ENCODE measurements at regions not wholly inside any gene's neighbourhood (a gene's known extent, or its start where the extent isn't known, plus 50 kb on each side); places are given as distances from the start of the nearest gene placed in this dataset.
"Not testable (repeated sequence)": the region's sequence is repeated elsewhere in the genome, so short reads cannot be mapped to it uniquely, and the experiment has no call there.

DNA sequence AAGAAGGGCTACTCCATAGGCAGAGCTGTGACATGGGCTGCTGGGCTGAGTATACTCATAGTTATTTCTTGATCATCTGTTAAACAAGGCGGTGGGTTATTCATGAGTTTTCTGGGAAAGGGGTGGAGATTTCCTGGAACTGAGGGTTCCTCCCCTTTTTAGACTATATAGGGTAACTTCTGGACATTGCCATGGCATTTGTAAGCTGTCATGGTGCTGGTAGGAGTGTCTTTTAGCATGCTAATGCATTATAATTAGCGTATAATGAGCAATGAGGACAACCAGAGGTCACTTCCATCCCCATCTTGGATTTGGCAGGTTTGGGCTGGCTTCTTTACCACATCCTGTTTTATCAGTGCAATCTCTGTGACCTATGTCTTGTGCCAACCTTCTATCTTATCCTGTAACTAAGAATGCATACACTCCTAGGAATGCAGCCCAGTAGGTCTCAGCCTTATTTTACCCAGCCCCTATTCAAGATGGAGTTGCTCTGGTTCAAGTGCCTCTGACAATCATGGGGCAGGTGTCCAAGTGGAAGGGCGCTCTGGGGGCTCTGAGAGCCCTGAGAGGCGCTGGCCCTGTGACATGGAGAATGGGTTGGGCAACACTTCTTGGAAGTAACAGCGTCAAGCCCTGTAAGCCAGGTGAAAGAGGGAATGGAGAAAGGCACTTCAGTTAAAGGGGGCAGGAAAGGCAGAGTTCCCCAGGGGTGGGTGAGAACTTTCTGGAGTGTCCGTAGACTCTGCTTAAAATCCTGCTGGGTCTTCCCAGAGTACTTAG is 354.2 kb upstream of the SULF2 start:
- peaks cover 1% of the 10 kb centered on the region for H3K4me1 Mint-ChIP-seq (ENCODE audit: low read depth)
- H3K9me3 Mint-ChIP-seq, result no peaks in the 10 kb centered on the region
- no peaks in the 10 kb centered on the region for H3K27me3 Mint-ChIP-seq (ENCODE audit: low read depth)
- no peak overlapping the region for H3K4me3 Mint-ChIP-seq (ENCODE audit: low read depth)
- intact Hi-C loops (cut with micrococcal nuclease), result no loop called here
- no peaks in the 10 kb centered on the region for H3K36me3 Mint-ChIP-seq (ENCODE audit: low read depth)
- no peak overlapping the region for H3K27ac Mint-ChIP-seq
- DNase-seq (ENCODE audit: low spot score), result no peak

DNA sequence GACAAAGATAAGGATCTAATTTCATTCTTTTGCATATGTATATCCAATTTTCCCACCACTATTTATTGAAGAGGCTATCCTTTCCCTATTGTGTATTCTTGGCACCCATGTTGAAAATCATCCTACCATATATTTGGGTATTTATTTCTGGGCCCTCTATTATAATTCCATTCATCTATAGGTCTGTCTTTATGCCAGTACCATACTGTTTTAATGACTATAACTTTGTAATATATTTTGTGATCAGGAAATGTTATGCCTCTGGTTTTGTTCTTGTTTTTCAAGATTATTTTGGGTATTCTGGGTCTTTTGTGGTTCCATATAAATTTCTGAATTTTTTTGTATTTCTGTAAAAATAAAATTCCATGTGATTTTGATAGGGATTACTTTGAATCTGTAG is 347.6 kb upstream of the SULF2 start:
- H3K27me3 Mint-ChIP-seq (ENCODE audit: low read depth), result peaks cover 1% of the 10 kb centered on the region
- no peaks in the 10 kb centered on the region for H3K36me3 Mint-ChIP-seq (ENCODE audit: low read depth)
- no peaks in the 10 kb centered on the region for H3K4me1 Mint-ChIP-seq (ENCODE audit: low read depth)
- H3K4me3 Mint-ChIP-seq (ENCODE audit: low read depth), result no peak overlapping the region
- intact Hi-C loops (cut with micrococcal nuclease), result no loop called here
- no peak overlapping the region for H3K27ac Mint-ChIP-seq
- peaks cover 8% of the 10 kb centered on the region for H3K9me3 Mint-ChIP-seq
- no peak for DNase-seq (ENCODE audit: low spot score)

- intact Hi-C loops (cut with micrococcal nuclease), result no loop called here
- H3K27ac Mint-ChIP-seq, result no peak overlapping the region
- H3K36me3 Mint-ChIP-seq (ENCODE audit: low read depth), result no peaks in the 10 kb centered on the region
- peaks cover 1% of the 10 kb centered on the region for H3K27me3 Mint-ChIP-seq (ENCODE audit: low read depth)
- no peaks in the 10 kb centered on the region for H3K4me1 Mint-ChIP-seq (ENCODE audit: low read depth)
- H3K4me3 Mint-ChIP-seq (ENCODE audit: low read depth), result no peak overlapping the region
- DNase-seq (ENCODE audit: low spot score), result no peak
- H3K9me3 Mint-ChIP-seq, result peaks cover 8% of the 10 kb centered on the region
Observed at GRCh38 chr20:48131581-48131980, 346.3 kb upstream of the SULF2 start.

- Mint-ChIP-seq H3K27ac (no peak overlapping the region), H3K36me3 (ENCODE audit: low read depth) (no peaks in the 10 kb centered on the region), H3K9me3 (peaks cover 8% of the 10 kb centered on the region), H3K27me3 (ENCODE audit: low read depth) (peaks cover 1% of the 10 kb centered on the region), H3K4me1 (ENCODE audit: low read depth) (no peaks in the 10 kb centered on the region), H3K4me3 (ENCODE audit: low read depth) (no peak overlapping the region)
- intact Hi-C loops (cut with micrococcal nuclease), result no loop called here
- no peak for DNase-seq (ENCODE audit: low spot score)
Observed at GRCh38 chr20:48129345-48129942, 344.2 kb upstream of the SULF2 start.

GRCh38 chr20:48128436-48128835 is 343.2 kb upstream of the SULF2 start:
- H3K9me3 Mint-ChIP-seq, result peaks cover 8% of the 10 kb centered on the region
- H3K4me1 Mint-ChIP-seq (ENCODE audit: low read depth), result no peaks in the 10 kb centered on the region
- intact Hi-C loops (cut with micrococcal nuclease), result no loop called here
- no peaks in the 10 kb centered on the region for H3K36me3 Mint-ChIP-seq (ENCODE audit: low read depth)
- H3K27me3 Mint-ChIP-seq (ENCODE audit: low read depth), result peaks cover 1% of the 10 kb centered on the region
- no peak overlapping the region for H3K27ac Mint-ChIP-seq
- H3K4me3 Mint-ChIP-seq (ENCODE audit: low read depth), result no peak overlapping the region
- no peak for DNase-seq (ENCODE audit: low spot score)

GRCh38 chr20:48127964-48128363 is 342.7 kb upstream of the SULF2 start:
- H3K27me3 Mint-ChIP-seq (ENCODE audit: low read depth); DNase-seq (ENCODE audit: low spot score); H3K4me1 Mint-ChIP-seq (ENCODE audit: low read depth); intact Hi-C loops (cut with micrococcal nuclease); H3K36me3 Mint-ChIP-seq (ENCODE audit: low read depth); H3K27ac Mint-ChIP-seq; H3K4me3 Mint-ChIP-seq (ENCODE audit: low read depth); H3K9me3 Mint-ChIP-seq: not testable (repeated sequence)

- H3K27me3 Mint-ChIP-seq (ENCODE audit: low read depth); H3K4me1 Mint-ChIP-seq (ENCODE audit: low read depth); H3K9me3 Mint-ChIP-seq; H3K27ac Mint-ChIP-seq; DNase-seq (ENCODE audit: low spot score); H3K36me3 Mint-ChIP-seq (ENCODE audit: low read depth); H3K4me3 Mint-ChIP-seq (ENCODE audit: low read depth); intact Hi-C loops (cut with micrococcal nuclease): not testable (repeated sequence)
Observed at GRCh38 chr20:48127133-48127532, 341.9 kb upstream of the SULF2 start.

- Mint-ChIP-seq H3K27me3 (ENCODE audit: low read depth) (no peaks in the 10 kb centered on the region), H3K4me3 (ENCODE audit: low read depth) (no peak overlapping the region), H3K9me3 (no peaks in the 10 kb centered on the region), H3K4me1 (ENCODE audit: low read depth) (no peaks in the 10 kb centered on the region), H3K27ac (no peak overlapping the region), H3K36me3 (ENCODE audit: low read depth) (no peaks in the 10 kb centered on the region)
- intact Hi-C loops (cut with micrococcal nuclease), result no loop called here
- DNase-seq (ENCODE audit: low spot score), result no peak
Observed at GRCh38 chr20:48126227-48126740, 341.0 kb upstream of the SULF2 start.

- Mint-ChIP-seq H3K4me3 (ENCODE audit: low read depth) (no peak overlapping the region), H3K4me1 (ENCODE audit: low read depth) (no peaks in the 10 kb centered on the region), H3K27ac (no peak overlapping the region), H3K9me3 (no peaks in the 10 kb centered on the region), H3K27me3 (ENCODE audit: low read depth) (no peaks in the 10 kb centered on the region), H3K36me3 (ENCODE audit: low read depth) (no peaks in the 10 kb centered on the region)
- intact Hi-C loops (cut with micrococcal nuclease), result no loop called here
- DNase-seq (ENCODE audit: low spot score), result no peak
Observed at GRCh38 chr20:48124960-48125359, 339.7 kb upstream of the SULF2 start.

DNA sequence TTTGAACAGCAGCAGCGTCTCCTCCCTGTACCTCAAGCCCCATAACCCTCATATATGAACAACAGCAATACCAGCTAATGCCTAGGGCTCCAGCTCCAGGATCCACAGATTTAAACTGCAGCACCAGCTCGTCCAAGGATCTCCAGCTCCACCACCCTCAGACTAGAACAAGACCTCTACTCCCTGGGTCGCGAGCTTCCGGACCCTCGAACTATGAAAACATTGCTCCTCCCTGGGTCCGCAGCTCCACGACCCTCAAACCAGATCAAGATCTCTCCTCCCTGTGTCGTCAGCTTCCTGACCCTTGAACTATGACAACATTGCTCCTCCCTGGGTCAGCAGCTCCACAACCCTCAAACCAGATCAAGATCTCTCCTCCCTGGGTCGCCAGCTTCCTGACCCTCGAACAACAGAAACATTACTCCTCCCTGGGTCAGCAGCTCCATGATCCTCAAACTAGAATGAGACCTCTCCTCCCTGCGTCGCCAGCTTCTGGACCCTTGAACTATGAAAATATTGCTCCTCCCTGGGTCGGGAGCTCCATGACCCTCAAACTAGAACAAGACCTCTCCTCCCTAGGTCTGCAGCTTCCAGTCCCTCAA is 339.0 kb upstream of the SULF2 start:
- Mint-ChIP-seq H3K4me3 (ENCODE audit: low read depth) (no peak overlapping the region), H3K9me3 (no peaks in the 10 kb centered on the region), H3K4me1 (ENCODE audit: low read depth) (no peaks in the 10 kb centered on the region), H3K36me3 (ENCODE audit: low read depth) (no peaks in the 10 kb centered on the region), H3K27ac (no peak overlapping the region), H3K27me3 (ENCODE audit: low read depth) (no peaks in the 10 kb centered on the region)
- intact Hi-C loops (cut with micrococcal nuclease), result no loop called here
- no peak for DNase-seq (ENCODE audit: low spot score)

DNA sequence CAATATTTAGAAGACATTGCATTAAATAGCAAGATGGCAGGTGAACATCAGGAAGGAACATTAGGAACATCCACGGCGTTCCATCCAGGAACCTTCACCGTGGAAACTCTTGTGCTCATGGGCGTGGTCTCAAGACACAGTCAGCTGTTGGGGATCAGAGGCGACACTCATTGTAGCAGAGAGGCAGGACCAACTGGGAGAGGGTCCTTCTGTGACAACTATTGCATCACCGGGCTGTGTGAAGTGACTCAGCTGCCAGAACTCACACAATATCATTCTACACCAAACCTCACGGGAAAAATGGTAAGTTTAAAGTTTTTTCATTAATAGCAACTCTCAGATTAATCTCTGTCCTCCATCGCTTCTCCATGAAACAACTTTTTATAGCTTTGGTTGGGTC is 334.8 kb upstream of the SULF2 start:
- intact Hi-C loops (cut with micrococcal nuclease), result no loop called here
- Mint-ChIP-seq H3K27ac (no peak overlapping the region), H3K27me3 (ENCODE audit: low read depth) (no peaks in the 10 kb centered on the region), H3K4me3 (ENCODE audit: low read depth) (no peak overlapping the region), H3K9me3 (no peaks in the 10 kb centered on the region), H3K36me3 (ENCODE audit: low read depth) (no peaks in the 10 kb centered on the region), H3K4me1 (ENCODE audit: low read depth) (no peaks in the 10 kb centered on the region)
- no peak for DNase-seq (ENCODE audit: low spot score)

GRCh38 chr20:48119389-48119788 is 334.1 kb upstream of the SULF2 start:
- H3K4me1 Mint-ChIP-seq (ENCODE audit: low read depth); H3K4me3 Mint-ChIP-seq (ENCODE audit: low read depth); H3K36me3 Mint-ChIP-seq (ENCODE audit: low read depth); DNase-seq (ENCODE audit: low spot score); H3K9me3 Mint-ChIP-seq; H3K27me3 Mint-ChIP-seq (ENCODE audit: low read depth); H3K27ac Mint-ChIP-seq; intact Hi-C loops (cut with micrococcal nuclease): not testable (repeated sequence)

DNA sequence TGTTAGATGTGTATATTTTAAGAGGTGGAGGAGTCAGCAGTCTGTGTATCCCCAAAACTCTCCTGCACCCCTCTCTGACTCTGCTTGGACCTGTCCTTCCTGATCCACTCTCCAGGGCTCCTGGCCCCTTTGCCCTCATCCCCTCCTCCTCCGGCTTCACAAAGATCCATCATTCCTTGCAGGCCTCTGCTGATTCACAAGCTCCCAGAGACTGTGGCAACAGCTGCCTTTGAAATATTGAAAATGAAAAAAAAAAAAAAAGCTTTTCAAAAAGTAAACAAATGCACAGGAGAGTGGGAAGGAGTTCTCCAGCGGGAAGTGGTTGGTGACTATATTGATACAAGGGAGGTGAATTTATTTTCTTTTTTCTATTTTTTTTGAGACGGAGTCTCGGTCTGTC is 330.2 kb upstream of the SULF2 start:
- peaks cover 2% of the 10 kb centered on the region for H3K27me3 Mint-ChIP-seq (ENCODE audit: low read depth)
- H3K9me3 Mint-ChIP-seq, result no peaks in the 10 kb centered on the region
- no peak overlapping the region for H3K4me3 Mint-ChIP-seq (ENCODE audit: low read depth)
- H3K36me3 Mint-ChIP-seq (ENCODE audit: low read depth), result no peaks in the 10 kb centered on the region
- DNase-seq (ENCODE audit: low spot score), result no peak
- intact Hi-C loops (cut with micrococcal nuclease), result no loop called here
- H3K27ac Mint-ChIP-seq, result no peak overlapping the region
- no peaks in the 10 kb centered on the region for H3K4me1 Mint-ChIP-seq (ENCODE audit: low read depth)
